ENCODE measurements at regions not wholly inside any gene's neighbourhood (a gene's known extent, or its start where the extent isn't known, plus 50 kb on each side); places are given as distances from the start of the nearest gene placed in this dataset.

GRCh38 chr3:95718168-95718567, 1096.2 kb upstream of the EPHA6 start:
- CTCF ChIA-PET: no interaction called here
- no peaks in the 10 kb centered on the region for H3K9me3 ChIP-seq (ENCODE audit: control insufficient read depth in 1 of 2, insufficient read depth in 1 of 2, low read length in 2 of 2)
- Mint-ChIP-seq H3K4me3 (no peak overlapping the region), H3K27me3 (no peaks in the 10 kb centered on the region), H3K4me1 (ENCODE audit: low read depth) (no peaks in the 10 kb centered on the region), H3K27ac (no peak overlapping the region), H3K9me3 (no peaks in the 10 kb centered on the region), H3K36me3 (ENCODE audit: low read depth) (no peaks in the 10 kb centered on the region)
- no peaks in the 10 kb centered on the region for H3K36me3 ChIP-seq (ENCODE audit: insufficient read depth, low read length)
- ATAC-seq (ENCODE audit: poor library complexity): no peak
- H3K4me1 ChIP-seq (ENCODE audit: insufficient read depth, low read length): no peaks in the 10 kb centered on the region
- no peak for TF ChIP-seq CTCF (IDR thresholded peaks at IDR 0.05)
- H3K27ac ChIP-seq (ENCODE audit: low read depth in 1 of 2, low read length in 2 of 2): no peak overlapping the region
- POLR2A ChIA-PET: no interaction called here
- H3K27me3 ChIP-seq (ENCODE audit: control insufficient read depth in 1 of 2, insufficient read depth in 2 of 2, low read length in 2 of 2): no peaks in the 10 kb centered on the region
- DNase-seq: no peak
- H3K4me3 ChIP-seq (ENCODE audit: low read length): no peak overlapping the region
- intact Hi-C loops (cut with DNase I, micrococcal nuclease): no loop called here

- TF ChIP-seq CTCF (IDR thresholded peaks at IDR 0.05): no peak
- Histone ChIP-seq H3K27me3 (ENCODE audit: control insufficient read depth in 1 of 2, insufficient read depth in 2 of 2, low read length in 2 of 2) (no peaks in the 10 kb centered on the region), H3K36me3 (ENCODE audit: insufficient read depth, low read length) (no peaks in the 10 kb centered on the region), H3K4me3 (ENCODE audit: low read length) (no peak overlapping the region), H3K4me1 (ENCODE audit: insufficient read depth, low read length) (no peaks in the 10 kb centered on the region), H3K27ac (ENCODE audit: low read depth in 1 of 2, low read length in 2 of 2) (no peak overlapping the region), H3K9me3 (ENCODE audit: control insufficient read depth in 1 of 2, insufficient read depth in 1 of 2, low read length in 2 of 2) (no peaks in the 10 kb centered on the region)
- Mint-ChIP-seq H3K27me3 (no peaks in the 10 kb centered on the region), H3K9me3 (no peaks in the 10 kb centered on the region), H3K4me3 (no peak overlapping the region), H3K36me3 (ENCODE audit: low read depth) (no peaks in the 10 kb centered on the region), H3K4me1 (ENCODE audit: low read depth) (no peaks in the 10 kb centered on the region), H3K27ac (no peak overlapping the region)
- CTCF ChIA-PET: no interaction called here
- DNase-seq: no peak
- POLR2A ChIA-PET: no interaction called here
- ATAC-seq (ENCODE audit: poor library complexity): no peak
- intact Hi-C loops (cut with DNase I, micrococcal nuclease): no loop called here
Measured at GRCh38 chr3:95719481-95719880, 1094.9 kb upstream of the EPHA6 start.

- ATAC-seq (ENCODE audit: poor library complexity) (no peak), DNase-seq (peak in 3 of 14 experiments; percentile 13 to 55 (median 47))
- Histone ChIP-seq H3K27ac (ENCODE audit: low read depth in 1 of 2, low read length in 2 of 2) (no peak overlapping the region), H3K4me1 (ENCODE audit: insufficient read depth, low read length) (no peaks in the 10 kb centered on the region), H3K9me3 (ENCODE audit: control insufficient read depth in 1 of 2, insufficient read depth in 1 of 2, low read length in 2 of 2) (no peaks in the 10 kb centered on the region), H3K27me3 (ENCODE audit: control insufficient read depth in 1 of 2, insufficient read depth in 2 of 2, low read length in 2 of 2) (no peaks in the 10 kb centered on the region), H3K36me3 (ENCODE audit: insufficient read depth, low read length) (no peaks in the 10 kb centered on the region), H3K4me3 (ENCODE audit: low read length) (no peak overlapping the region)
- H3K4me1 Mint-ChIP-seq (ENCODE audit: low read depth): no peaks in the 10 kb centered on the region
- intact Hi-C loops (cut with DNase I, micrococcal nuclease): no loop called here
- POLR2A ChIA-PET: no interaction called here
- CTCF ChIA-PET: no interaction called here
- no peaks in the 10 kb centered on the region for H3K9me3 Mint-ChIP-seq
- H3K4me3 Mint-ChIP-seq: no peak overlapping the region
- no peak overlapping the region for H3K27ac Mint-ChIP-seq
- H3K27me3 Mint-ChIP-seq: no peaks in the 10 kb centered on the region
- H3K36me3 Mint-ChIP-seq (ENCODE audit: low read depth): no peaks in the 10 kb centered on the region
- no peak for TF ChIP-seq CTCF (IDR thresholded peaks at IDR 0.05)
Measured at GRCh38 chr3:95721938-95722337, 1092.5 kb upstream of the EPHA6 start.
